ENCODE measurements at regions not wholly inside any gene's neighbourhood (a gene's known extent, or its start where the extent isn't known, plus 50 kb on each side); places are given as distances from the start of the nearest gene placed in this dataset.

DNA sequence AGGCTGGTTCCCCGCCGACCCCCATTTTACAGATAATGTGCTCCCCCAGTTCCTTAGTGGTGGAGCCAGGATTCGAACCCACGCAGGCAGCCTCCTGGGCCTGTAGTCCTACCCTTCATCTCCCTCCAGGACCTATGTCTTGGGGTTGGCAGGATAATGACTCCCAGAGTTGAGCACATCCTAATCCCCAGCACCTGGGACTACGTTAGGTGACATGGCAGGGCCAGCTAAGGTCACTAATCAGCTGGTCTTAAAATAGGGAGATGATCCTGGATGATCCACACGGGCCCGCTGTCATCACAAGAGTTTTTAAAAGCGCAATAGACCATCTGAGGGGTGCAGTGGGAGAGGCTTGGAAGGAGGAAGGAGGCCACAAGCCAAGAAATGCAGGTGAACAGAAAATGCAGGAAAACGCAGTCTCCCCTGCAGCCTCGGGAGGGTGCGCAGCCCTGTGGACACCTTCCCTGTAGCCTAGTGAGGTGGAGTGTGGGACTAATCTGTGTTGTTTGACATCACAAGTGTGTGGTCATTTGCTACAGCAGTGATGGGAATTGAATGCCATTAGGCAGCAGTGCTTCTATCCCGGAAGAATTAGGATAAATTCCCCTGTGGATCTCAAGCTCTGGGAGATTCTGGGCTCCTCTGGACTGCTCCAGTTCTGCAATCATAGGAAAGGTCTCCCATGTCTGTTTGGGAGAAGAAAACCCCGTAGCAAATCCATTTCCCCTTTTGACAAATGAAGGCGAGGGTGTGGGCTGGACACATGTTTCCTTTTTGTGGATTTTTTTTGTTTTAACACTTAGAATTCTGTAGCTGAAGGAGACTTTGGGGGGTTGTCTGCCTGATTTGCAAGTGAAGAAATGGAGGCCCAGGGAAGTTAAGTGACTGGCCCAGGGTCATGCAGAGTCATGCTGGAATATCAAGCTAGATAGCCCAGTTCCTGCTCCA lies 297.7 kb downstream of the SEC14L1 start:
- no peaks in the 10 kb centered on the region for H3K36me3 Mint-ChIP-seq (ENCODE audit: low read depth)
- no peak for DNase-seq
- no peak overlapping the region for H3K4me3 Mint-ChIP-seq
- peaks cover 97% of the 10 kb centered on the region for H3K4me1 Mint-ChIP-seq (ENCODE audit: low read depth)
- H3K27me3 Mint-ChIP-seq (ENCODE audit: low read depth): no peaks in the 10 kb centered on the region
- intact Hi-C loops (cut with micrococcal nuclease): no loop called here
- peak overlapping the region; percentile 47 for H3K27ac Mint-ChIP-seq
- H3K9me3 Mint-ChIP-seq: no peaks in the 10 kb centered on the region
- CTCF ChIA-PET: interaction anchor here (0.5 to 3.5 kb wide), 4 partner anchors 8 to 39 kb away, joined by 3 to 26 read pairs (median 14); no protein-coding TSS in a partner anchor

DNA sequence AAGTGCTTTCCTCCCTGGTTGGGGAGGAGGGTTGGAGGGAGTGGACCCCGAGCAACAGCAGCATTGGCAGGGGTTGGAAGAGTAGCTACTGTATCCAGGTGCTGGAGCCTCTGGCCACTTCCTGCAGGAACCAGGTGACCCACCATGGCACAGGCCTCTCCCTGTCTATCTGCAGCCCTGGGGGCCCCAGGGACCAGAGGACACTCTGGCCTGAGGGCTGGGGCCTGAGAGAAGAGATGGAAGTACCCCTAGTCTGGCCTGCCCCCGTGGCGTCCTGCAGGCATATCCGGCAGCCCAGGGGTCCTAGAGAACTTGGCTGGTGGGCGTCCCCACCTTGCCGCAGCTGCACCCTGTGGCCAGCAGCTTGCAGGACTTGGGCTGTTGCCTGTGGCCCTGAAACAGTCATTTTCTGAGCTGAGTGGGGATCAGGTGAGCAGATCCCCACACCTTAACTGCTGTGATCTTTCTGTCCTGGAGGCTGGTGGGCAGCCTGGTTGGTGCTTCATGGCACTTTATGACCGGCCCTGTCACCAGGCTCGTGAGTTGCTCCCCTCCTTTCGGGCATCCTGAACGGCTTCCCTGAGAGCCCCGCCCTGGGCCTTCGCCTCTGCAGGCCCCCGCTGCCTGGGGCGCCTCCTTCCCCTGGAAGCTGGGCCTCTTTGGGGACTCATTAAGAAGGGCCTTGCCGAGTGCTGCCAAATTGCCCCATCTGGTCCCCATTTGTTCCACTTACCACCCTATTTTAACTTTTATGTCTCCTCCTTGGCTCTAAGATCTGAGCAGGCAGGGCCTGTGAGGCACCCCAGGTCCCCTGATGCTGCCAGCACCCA lies 298.6 kb downstream of the SEC14L1 start:
- Mint-ChIP-seq H3K36me3 (ENCODE audit: low read depth) (peaks cover 5% of the 10 kb centered on the region), H3K4me1 (ENCODE audit: low read depth) (peaks cover 98% of the 10 kb centered on the region), H3K27ac (peak overlapping the region; percentile 99), H3K9me3 (no peaks in the 10 kb centered on the region), H3K4me3 (no peak overlapping the region), H3K27me3 (ENCODE audit: low read depth) (no peaks in the 10 kb centered on the region)
- no peak for DNase-seq
- CTCF ChIA-PET: interaction anchor here (1.1 to 3.5 kb wide), 4 partner anchors 9 to 99 kb away, joined by 3 to 26 read pairs (median 14); no protein-coding TSS in a partner anchor
- intact Hi-C loops (cut with micrococcal nuclease): loop anchor here (2.0 to 10.0 kb wide), 4 partner anchors 109 to 405 kb away; partner anchors contain the start of gene SEC14L1

DNA sequence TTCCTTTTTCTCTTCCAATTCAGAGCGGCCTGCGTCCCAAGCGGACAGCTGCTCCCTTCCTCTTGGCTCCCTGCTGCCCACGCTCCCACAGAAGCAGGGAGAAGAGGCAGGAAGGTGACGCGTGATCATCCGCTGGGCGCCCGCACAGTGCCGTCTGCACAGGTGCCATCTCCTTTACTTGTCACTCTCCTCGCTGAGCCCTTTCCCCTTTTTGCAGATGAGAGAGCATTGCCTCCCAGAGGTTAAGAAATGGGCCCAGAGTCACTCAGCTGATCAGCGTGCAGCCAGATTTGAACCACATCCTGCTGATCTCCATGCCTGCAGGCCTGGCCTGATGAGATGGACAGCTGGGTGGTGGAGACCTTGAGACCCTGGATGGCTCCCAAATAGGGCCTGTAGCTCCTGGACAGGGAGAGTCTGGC lies 299.8 kb downstream of the SEC14L1 start:
- DNase-seq: peak; percentile 81

DNA sequence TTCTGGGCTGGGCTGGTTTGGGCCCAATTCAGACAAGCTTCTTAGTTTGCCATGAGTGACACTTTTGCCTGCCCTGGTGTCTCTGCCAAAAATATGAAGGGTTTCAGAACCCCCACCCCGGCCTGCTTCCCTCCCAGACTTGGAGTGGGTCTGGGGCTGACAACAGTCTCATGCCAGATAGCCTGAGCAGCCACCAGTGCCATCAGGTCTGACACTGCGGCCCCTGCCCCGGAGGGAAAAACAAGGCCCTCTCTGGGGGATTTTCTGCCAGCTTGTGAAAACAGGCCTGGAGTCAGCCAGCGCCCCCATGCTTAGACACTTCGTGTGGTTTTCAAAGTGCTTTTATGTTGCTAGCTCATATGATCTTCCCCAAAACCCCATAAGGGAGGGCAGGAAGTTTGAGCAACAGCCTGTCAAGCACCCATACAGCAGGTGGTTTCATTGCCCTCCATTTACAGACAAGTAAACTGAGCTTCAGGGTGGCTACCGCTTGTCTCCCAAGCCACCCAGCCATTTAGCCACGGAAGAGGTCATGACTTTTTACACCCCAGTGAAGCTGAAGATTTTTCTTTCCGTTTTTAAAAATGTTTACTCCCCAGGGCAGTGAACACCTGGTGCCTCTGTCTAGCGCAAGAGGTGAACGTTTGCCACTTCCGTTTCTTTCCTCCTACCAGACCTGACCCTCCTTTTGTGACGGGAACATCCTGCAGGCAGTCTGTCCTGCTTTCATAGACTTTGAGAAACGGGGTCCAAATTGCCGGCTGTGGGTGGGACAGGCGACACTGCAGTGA lies 300.6 kb downstream of the SEC14L1 start:
- Mint-ChIP-seq H3K27me3 (ENCODE audit: low read depth) (no peaks in the 10 kb centered on the region), H3K27ac (peak overlapping the region; percentile 99), H3K36me3 (ENCODE audit: low read depth) (peaks cover 5% of the 10 kb centered on the region), H3K4me1 (ENCODE audit: low read depth) (peaks cover 97% of the 10 kb centered on the region), H3K4me3 (peak overlapping the region; percentile 65), H3K9me3 (no peaks in the 10 kb centered on the region)
- CTCF ChIA-PET: interaction anchor here (0.7 to 3.5 kb wide), 11 partner anchors 10 to 111 kb away, joined by 3 to 26 read pairs (median 6); no protein-coding TSS in a partner anchor
- intact Hi-C loops (cut with micrococcal nuclease): loop anchor here (1.0 to 10.0 kb wide), 9 partner anchors 8 to 403 kb away; partner anchors contain the start of gene SEC14L1
- peak; percentile 88 for DNase-seq

More for the DNA sequence above, 299.8 kb downstream of the SEC14L1 start:
- Mint-ChIP-seq H3K9me3 (no peaks in the 10 kb centered on the region), H3K4me3 (peak overlapping the region; percentile 14), H3K36me3 (ENCODE audit: low read depth) (peaks cover 5% of the 10 kb centered on the region), H3K27ac (peak overlapping the region; percentile 99), H3K27me3 (ENCODE audit: low read depth) (no peaks in the 10 kb centered on the region), H3K4me1 (ENCODE audit: low read depth) (peaks cover 98% of the 10 kb centered on the region)
- CTCF ChIA-PET: interaction anchor here (0.7 to 3.5 kb wide), 11 partner anchors 10 to 110 kb away, joined by 3 to 26 read pairs (median 6); no protein-coding TSS in a partner anchor
- intact Hi-C loops (cut with micrococcal nuclease): loop anchor here (2.0 to 10.0 kb wide), 4 partner anchors 110 to 404 kb away; partner anchors contain the start of gene SEC14L1

DNA sequence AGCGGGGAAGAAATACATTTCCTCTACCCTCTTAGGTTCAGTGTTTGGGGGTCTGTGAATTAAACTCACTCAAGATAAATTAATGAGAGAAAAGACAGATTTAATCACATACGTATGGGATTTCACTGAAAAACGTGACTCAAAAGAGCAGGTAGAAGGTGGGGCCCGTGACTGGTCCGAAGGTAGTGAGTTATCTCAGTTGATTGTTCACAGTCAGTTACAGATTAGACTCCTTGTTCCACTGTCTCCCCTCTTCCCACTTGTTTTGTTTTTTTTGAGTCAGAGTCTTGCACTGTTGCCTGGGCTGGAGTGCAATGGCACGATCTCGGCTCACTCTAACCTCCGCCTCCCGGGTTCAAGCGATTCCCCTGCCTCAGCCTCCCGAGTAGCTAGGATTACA lies 301.2 kb downstream of the SEC14L1 start:
- H3K9me3 Mint-ChIP-seq: no peaks in the 10 kb centered on the region
- DNase-seq: peak; percentile 82
- H3K4me3 Mint-ChIP-seq: peak overlapping the region; percentile 65
- peaks cover 5% of the 10 kb centered on the region for H3K36me3 Mint-ChIP-seq (ENCODE audit: low read depth)
- CTCF ChIA-PET: interaction anchor here (0.8 to 3.5 kb wide), 5 partner anchors 9 to 42 kb away, joined by 4 to 26 read pairs (median 17); no protein-coding TSS in a partner anchor
- intact Hi-C loops (cut with micrococcal nuclease): loop anchor here (1.0 to 10.0 kb wide), 9 partner anchors 8 to 403 kb away; partner anchors contain the start of gene SEC14L1
- H3K4me1 Mint-ChIP-seq (ENCODE audit: low read depth): peaks cover 97% of the 10 kb centered on the region
- no peaks in the 10 kb centered on the region for H3K27me3 Mint-ChIP-seq (ENCODE audit: low read depth)
- peak overlapping the region; percentile 99 for H3K27ac Mint-ChIP-seq

DNA sequence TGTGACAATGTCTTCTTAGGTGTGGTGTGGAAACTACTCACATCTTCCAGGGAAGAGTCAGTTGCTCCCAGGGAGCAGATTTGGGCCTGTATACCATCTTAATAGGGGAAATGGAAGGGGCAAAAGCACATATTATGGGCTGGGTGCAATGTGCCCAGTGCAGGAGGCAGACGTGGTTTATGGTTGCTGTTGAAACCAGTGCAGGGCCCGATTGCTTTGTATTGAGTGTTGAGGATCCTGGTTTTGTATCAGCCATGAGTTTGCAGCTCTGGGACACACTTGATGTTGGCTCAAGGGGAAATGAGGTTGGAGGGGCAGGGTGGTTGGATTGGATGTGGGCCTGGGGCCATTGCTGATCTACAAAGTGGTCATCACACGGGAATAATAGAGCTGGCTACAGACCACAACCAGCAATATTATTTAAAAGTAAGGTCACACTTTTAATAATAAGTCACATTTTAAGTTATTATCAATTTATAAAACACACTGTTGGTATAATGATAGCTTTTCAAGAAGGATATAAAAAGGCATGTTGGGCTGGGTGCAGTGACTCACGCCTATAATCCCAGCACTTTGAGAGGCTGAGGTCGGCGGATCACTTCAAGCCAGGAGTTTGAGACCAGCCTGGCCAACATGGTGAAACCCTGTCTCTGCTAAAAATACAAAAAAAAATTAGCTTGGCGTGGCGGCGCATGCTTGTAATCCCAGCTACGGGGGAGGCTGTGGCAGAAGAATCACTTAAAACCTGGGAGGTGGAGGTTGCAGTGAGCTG lies 302.4 kb downstream of the SEC14L1 start:
- Mint-ChIP-seq H3K4me3 (no peak overlapping the region), H3K27me3 (ENCODE audit: low read depth) (no peaks in the 10 kb centered on the region)
- intact Hi-C loops (cut with micrococcal nuclease): loop anchor here (5.0 to 10.0 kb wide), 3 partner anchors 204 to 402 kb away; partner anchors contain the start of gene SEC14L1

DNA sequence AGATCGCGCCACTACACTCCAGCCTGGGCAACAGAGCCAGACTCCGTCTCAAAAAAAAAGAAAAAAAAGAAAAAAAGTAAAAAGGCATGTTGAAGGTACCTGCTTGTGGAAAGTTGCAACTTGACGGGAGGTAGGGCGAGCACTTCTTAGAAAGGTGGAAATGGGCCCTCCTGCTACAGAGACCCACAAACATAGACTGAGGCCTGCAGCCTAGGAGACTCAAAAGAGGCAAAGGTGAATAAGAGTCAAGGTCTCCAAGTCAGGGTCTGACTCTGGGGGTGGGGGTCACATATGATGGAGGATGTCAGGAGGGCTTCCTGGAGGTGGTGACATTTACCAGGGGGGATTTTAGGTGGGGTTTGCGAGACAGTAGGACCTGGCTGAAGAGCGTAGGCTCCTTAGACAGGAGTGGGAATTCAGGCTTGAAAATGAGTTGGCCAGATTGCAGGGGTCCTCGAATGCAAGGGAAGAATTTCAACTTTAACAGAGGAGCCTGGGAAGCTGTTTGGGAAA lies 303.0 kb downstream of the SEC14L1 start:
- Mint-ChIP-seq H3K4me1 (ENCODE audit: low read depth) (peaks cover 89% of the 10 kb centered on the region), H3K4me3 (no peak overlapping the region), H3K9me3 (no peaks in the 10 kb centered on the region), H3K36me3 (ENCODE audit: low read depth) (peaks cover 5% of the 10 kb centered on the region), H3K27me3 (ENCODE audit: low read depth) (no peaks in the 10 kb centered on the region), H3K27ac (peak overlapping the region; percentile 94)
- CTCF ChIA-PET: interaction anchor here (1.2 to 2.0 kb wide), 6 partner anchors 10 to 44 kb away, joined by 3 to 9 read pairs (median 4); no protein-coding TSS in a partner anchor
- no peak for DNase-seq
- intact Hi-C loops (cut with micrococcal nuclease): loop anchor here (5.0 to 10.0 kb wide), 3 partner anchors 203 to 401 kb away; partner anchors contain the start of gene SEC14L1

More for the DNA sequence above, 302.4 kb downstream of the SEC14L1 start:
- Mint-ChIP-seq H3K27ac (peak overlapping the region; percentile 99), H3K9me3 (no peaks in the 10 kb centered on the region), H3K4me1 (ENCODE audit: low read depth) (peaks cover 94% of the 10 kb centered on the region), H3K36me3 (ENCODE audit: low read depth) (peaks cover 5% of the 10 kb centered on the region)
- DNase-seq: no peak
- CTCF ChIA-PET: interaction anchor here (0.7 to 1.3 kb wide), 3 partner anchors 14 to 42 kb away, joined by 3 to 5 read pairs (median 3); no protein-coding TSS in a partner anchor

DNA sequence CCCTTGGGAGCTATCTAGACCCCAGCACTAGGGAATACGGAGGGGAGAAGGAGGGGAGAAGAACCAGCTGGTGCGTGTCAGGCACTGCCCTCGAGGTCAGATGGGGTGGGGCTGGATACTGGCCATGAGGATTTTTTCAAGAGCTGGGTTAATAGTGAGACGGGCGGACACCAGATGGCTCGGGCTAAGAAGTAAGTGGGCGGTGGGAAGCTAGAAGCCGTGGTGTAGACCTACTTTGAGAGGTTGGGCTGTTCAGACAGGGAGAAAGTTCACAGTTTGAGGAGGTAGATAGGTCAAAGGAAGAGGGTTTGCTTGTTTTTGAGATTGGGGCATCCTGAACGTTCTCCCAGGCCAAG lies 303.8 kb downstream of the SEC14L1 start:
- intact Hi-C loops (cut with micrococcal nuclease): loop anchor here (5.0 to 10.0 kb wide), 3 partner anchors 203 to 400 kb away; partner anchors contain the start of gene SEC14L1
- H3K27ac Mint-ChIP-seq: peak overlapping the region; percentile 94
- H3K9me3 Mint-ChIP-seq: no peaks in the 10 kb centered on the region
- peaks cover 89% of the 10 kb centered on the region for H3K4me1 Mint-ChIP-seq (ENCODE audit: low read depth)
- no peaks in the 10 kb centered on the region for H3K27me3 Mint-ChIP-seq (ENCODE audit: low read depth)
- CTCF ChIA-PET: interaction anchor here (0.9 to 2.0 kb wide), 7 partner anchors 9 to 44 kb away, joined by 3 to 9 read pairs (median 4); no protein-coding TSS in a partner anchor
- no peak for DNase-seq
- H3K36me3 Mint-ChIP-seq (ENCODE audit: low read depth): peaks cover 8% of the 10 kb centered on the region
- H3K4me3 Mint-ChIP-seq: peak overlapping the region; percentile 39

DNA sequence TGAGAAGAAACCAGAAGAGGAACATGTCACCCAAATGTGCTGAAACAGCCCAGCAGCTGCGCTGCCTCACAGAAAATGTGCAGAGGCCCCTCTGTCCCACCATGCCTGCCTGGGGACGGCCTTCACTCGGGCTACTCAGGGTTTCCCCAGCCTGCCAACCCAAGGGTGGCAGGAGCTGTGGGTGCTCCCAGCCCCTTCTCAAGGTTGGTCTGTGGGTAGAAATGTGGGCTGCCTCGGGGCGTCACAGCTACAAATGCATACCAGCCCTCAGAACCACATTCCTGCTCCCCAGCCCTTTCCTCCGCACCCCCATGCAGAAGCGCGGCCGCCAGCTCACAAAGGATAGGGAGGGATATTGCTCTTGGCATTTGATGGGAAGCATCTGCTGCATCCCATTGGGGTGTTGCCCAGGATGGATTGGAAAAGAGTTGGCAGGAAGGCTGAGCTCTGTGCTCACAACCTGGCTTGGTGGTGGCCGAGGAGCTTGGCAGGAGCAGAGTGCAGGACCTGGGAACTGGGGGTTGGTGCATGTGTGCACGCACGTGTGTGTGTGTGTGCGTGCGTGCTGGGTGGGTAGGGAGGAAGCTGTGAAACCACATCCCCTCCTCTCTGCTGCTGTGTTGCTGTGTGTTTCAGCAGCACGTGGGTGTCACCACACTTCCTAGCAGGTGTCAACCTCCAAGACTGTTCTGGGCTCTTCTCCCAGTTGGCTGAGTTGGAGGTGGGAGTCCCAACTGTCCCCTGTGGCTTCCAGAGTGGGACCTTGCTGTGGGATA lies 304.4 kb downstream of the SEC14L1 start:
- Mint-ChIP-seq H3K36me3 (ENCODE audit: low read depth) (peaks cover 8% of the 10 kb centered on the region), H3K9me3 (no peaks in the 10 kb centered on the region), H3K4me1 (ENCODE audit: low read depth) (peaks cover 89% of the 10 kb centered on the region), H3K27me3 (ENCODE audit: low read depth) (no peaks in the 10 kb centered on the region), H3K27ac (peak overlapping the region; percentile 94), H3K4me3 (peak overlapping the region; percentile 58)
- peak; percentile 87 for DNase-seq
- intact Hi-C loops (cut with micrococcal nuclease): loop anchor here (5.0 to 10.0 kb wide), 3 partner anchors 202 to 400 kb away; partner anchors contain the start of gene SEC14L1
- CTCF ChIA-PET: interaction anchor here (0.9 to 2.0 kb wide), 7 partner anchors 9 to 45 kb away, joined by 3 to 9 read pairs (median 4); no protein-coding TSS in a partner anchor

Measured in activated naive CD4-positive, alpha-beta T cell treated with anti-CD3 and anti-CD28 coated beads for 36 hours (primary cell).